Aorta (tissue), 5 donors: ENCODE measurements at regions not wholly inside any gene's neighbourhood (a gene's known extent, or its start where the extent isn't known, plus 50 kb on each side); places are given as distances from the start of the nearest gene placed in this dataset.

Experiments used
- ATAC-seq: fragments of 200-7000 bp; cut with Tn5 transposase; one replicate; pipeline ENCODE4 v1.9.1; 2022; ENCODE audit warnings: moderate library complexity; ENCODE audit not compliant: low FRiP score
- DNase-seq, 2 donors: peaks; one replicate each; pipeline ENCODE4 v3.0.0-alpha.2; 2020
- H3K27ac ChIP-seq, 2 donors: one replicate each; pipeline ENCODE4 v1.5.1; 2013; ENCODE audit warnings: low read length in 2 of 2, mild to moderate bottlenecking in 2 of 2, moderate library complexity in 2 of 2, control low read depth in 1 of 2, inconsistent platforms in 1 of 2, low read depth in 1 of 2
- H3K27me3 ChIP-seq, 2 donors: one replicate each; pipeline ENCODE4 v1.6.1; 2013; ENCODE audit warnings: control low read depth in 1 of 2, low read length in 1 of 2, mild to moderate bottlenecking in 1 of 2, moderate library complexity in 1 of 2; ENCODE audit not compliant: insufficient read depth in 2 of 2, control insufficient read depth in 1 of 2
- H3K36me3 ChIP-seq, 2 donors: one replicate each; pipeline ENCODE4 v1.6.1; 2013; ENCODE audit warnings: control low read depth in 1 of 2, low read length in 1 of 2, mild to moderate bottlenecking in 1 of 2; ENCODE audit not compliant: insufficient read depth in 2 of 2, control insufficient read depth in 1 of 2
- H3K4me1 ChIP-seq, 2 donors: one replicate each; pipeline ENCODE4 v1.6.1; 2013; ENCODE audit warnings: low read length in 2 of 2, control low read depth in 1 of 2, mild to moderate bottlenecking in 1 of 2, moderate library complexity in 1 of 2; ENCODE audit not compliant: insufficient read depth in 2 of 2, control insufficient read depth in 1 of 2
- H3K4me3 ChIP-seq, 2 donors: one replicate each; pipeline ENCODE4 v1.5.1; 2013; ENCODE audit warnings: low read length in 2 of 2, control low read depth in 1 of 2, mild to moderate bottlenecking in 1 of 2
- H3K9me3 ChIP-seq: one replicate; pipeline ENCODE4 v1.6.1; 2013; ENCODE audit warnings: mild to moderate bottlenecking, low read length; ENCODE audit not compliant: control insufficient read depth
- WGBS, 2 donors: extraction: QIAGEN DNeasy Blood & Tissue Kit; methylation state at CpG; one replicate each; pipeline ENCODE4 v1.1.7; 2013; 5-methylcytosine and 5-hydroxymethylcytosine counted together
- intact Hi-C, 2 donors: fragments of 100-400 bp; cut with DNase I; formaldehyde crosslinking; loops; one replicate each; pipeline versions ENCODE4 v1.14.2 to v1.15.0; 2022
- donor health status: healthy with polysubstance abuse.
- donor health status: Bipolar disorder and iron deficiency.
- donor health status: DM: no; HTN: no; CAD: no.
- donor health status: DM: no; HTN: no; CAD: no.
- donor health status: DM: yes; HTN: yes; CAD: no.

- Histone ChIP-seq H3K36me3 (no peaks in the 10 kb centered on the region), H3K4me1 (no peaks in the 10 kb centered on the region), H3K4me3 (no peak overlapping the region), H3K9me3 (no peaks in the 10 kb centered on the region), H3K27me3 (no peaks in the 10 kb centered on the region), H3K27ac (no peak overlapping the region)
- DNase-seq (no peak), ATAC-seq (no peak)
- 98 to 99% methylated on average over 1 of the region's 1 CpG for WGBS, 2 donors
- intact Hi-C loops, result no loop called here
These were observed 720.7 kb downstream of the TLE1 start for GRCh38 chr9:80968611-80969010.

- intact Hi-C loops, result no loop called here
- H3K36me3 ChIP-seq, result no peaks in the 10 kb centered on the region
- H3K9me3 ChIP-seq, result no peaks in the 10 kb centered on the region
- no peak overlapping the region for H3K4me3 ChIP-seq
- H3K27ac ChIP-seq, result no peak overlapping the region
- H3K27me3 ChIP-seq, result no peaks in the 10 kb centered on the region
- no peaks in the 10 kb centered on the region for H3K4me1 ChIP-seq
- WGBS, 2 donors, result 57 to 65% methylated on average over 2 of the region's 2 CpGs
- DNase-seq, result no peak
- no peak for ATAC-seq
These were observed 724.4 kb downstream of the TLE1 start for GRCh38 chr9:80964914-80965313.

- no peak overlapping the region for H3K27ac ChIP-seq
- H3K36me3 ChIP-seq, result no peaks in the 10 kb centered on the region
- no peaks in the 10 kb centered on the region for H3K9me3 ChIP-seq
- WGBS, 2 donors, result 68 to 80% methylated on average over 4 of the region's 4 CpGs
- no peaks in the 10 kb centered on the region for H3K4me1 ChIP-seq
- no peak overlapping the region for H3K4me3 ChIP-seq
- no peak for DNase-seq
- ATAC-seq, result no peak
- intact Hi-C loops, result no loop called here
- H3K27me3 ChIP-seq, result no peaks in the 10 kb centered on the region
These were observed 725.0 kb downstream of the TLE1 start for GRCh38 chr9:80964374-80964773.

- Histone ChIP-seq H3K4me3 (no peak overlapping the region), H3K36me3 (no peaks in the 10 kb centered on the region), H3K4me1 (no peaks in the 10 kb centered on the region), H3K9me3 (no peaks in the 10 kb centered on the region), H3K27ac (no peak overlapping the region), H3K27me3 (no peaks in the 10 kb centered on the region)
- no peak for ATAC-seq
- intact Hi-C loops, result no loop called here
- 73 to 79% methylated on average over 3 of the region's 3 CpGs for WGBS, 2 donors
- DNase-seq, result no peak
These were observed 731.5 kb downstream of the TLE1 start for GRCh38 chr9:80957801-80958200.

GRCh38 chr9:80954521-80954920 is 734.8 kb downstream of the TLE1 start:
- Histone ChIP-seq H3K36me3 (no peaks in the 10 kb centered on the region), H3K4me3 (no peak overlapping the region), H3K4me1 (no peaks in the 10 kb centered on the region), H3K27ac (no peak overlapping the region), H3K9me3 (no peaks in the 10 kb centered on the region), H3K27me3 (no peaks in the 10 kb centered on the region)
- 87 to 88% methylated on average over 2 of the region's 2 CpGs for WGBS, 2 donors
- intact Hi-C loops, result no loop called here
- ATAC-seq, result no peak
- DNase-seq, result no peak

GRCh38 chr9:80952363-80952922 is 736.9 kb downstream of the TLE1 start:
- H3K36me3 ChIP-seq, result no peaks in the 10 kb centered on the region
- H3K27ac ChIP-seq, result no peak overlapping the region
- DNase-seq, result no peak
- intact Hi-C loops, result no loop called here
- H3K4me3 ChIP-seq, result no peak overlapping the region
- no peaks in the 10 kb centered on the region for H3K27me3 ChIP-seq
- ATAC-seq, result no peak
- H3K4me1 ChIP-seq, result peaks cover 0 to 2% of the 10 kb centered on the region in 2 donors
- no peaks in the 10 kb centered on the region for H3K9me3 ChIP-seq
- 89 to 91% methylated on average over 5 of the region's 5 CpGs for WGBS, 2 donors

GRCh38 chr9:80951675-80952074 is 737.7 kb downstream of the TLE1 start:
- DNase-seq, result no peak
- Histone ChIP-seq H3K9me3 (no peaks in the 10 kb centered on the region), H3K27ac (no peak overlapping the region), H3K27me3 (no peaks in the 10 kb centered on the region), H3K4me1 (peaks cover 0 to 2% of the 10 kb centered on the region in 2 donors), H3K36me3 (no peaks in the 10 kb centered on the region), H3K4me3 (no peak overlapping the region)
- intact Hi-C loops, result no loop called here
- no peak for ATAC-seq
- WGBS, 2 donors, result 92% methylated on average over 7 of the region's 7 CpGs

- 64 to 79% methylated on average over 4 of the region's 4 CpGs for WGBS, 2 donors
These were observed 740.5 kb downstream of the TLE1 start for GRCh38 chr9:80948876-80949275.

GRCh38 chr9:80948066-80948465 is 741.3 kb downstream of the TLE1 start:
- 31 to 41% methylated on average over 3 of the region's 3 CpGs for WGBS, 2 donors
- no peak overlapping the region for H3K4me3 ChIP-seq
- intact Hi-C loops, result no loop called here
- ATAC-seq, result no peak
- H3K27me3 ChIP-seq, result no peaks in the 10 kb centered on the region
- no peaks in the 10 kb centered on the region for H3K36me3 ChIP-seq
- H3K9me3 ChIP-seq, result no peaks in the 10 kb centered on the region
- DNase-seq, result no peak
- H3K4me1 ChIP-seq, result peaks cover 0 to 2% of the 10 kb centered on the region in 2 donors
- no peak overlapping the region for H3K27ac ChIP-seq

More at GRCh38 chr9:80948876-80949275, 740.5 kb downstream of the TLE1 start:
- Histone ChIP-seq H3K36me3 (no peaks in the 10 kb centered on the region), H3K27ac (no peak overlapping the region), H3K9me3 (no peaks in the 10 kb centered on the region), H3K4me3 (no peak overlapping the region), H3K27me3 (no peaks in the 10 kb centered on the region), H3K4me1 (peaks cover 0 to 2% of the 10 kb centered on the region in 2 donors)
- ATAC-seq, result no peak
- intact Hi-C loops, result no loop called here
- no peak for DNase-seq
